DND-41 (cell line): ENCODE measurements at regions not wholly inside any gene's neighbourhood (a gene's known extent, or its start where the extent isn't known, plus 50 kb on each side); places are given as distances from the start of the nearest gene placed in this dataset.

ENCODE experiments used
- ATAC-seq: fragments of 200-7000 bp; cut with Tn5 transposase; 3 replicates; pipeline ENCODE4 v1.9.1; 2021; ENCODE audit warnings: low read depth; ENCODE audit not compliant: insufficient read depth
- DNase-seq: peaks from one replicate; pipeline ENCODE4 v3.0.0-alpha.2; 2020
- H2AFZ ChIP-seq: 2 replicates; pipeline ENCODE4 v1.6.0; 2012; ENCODE audit warnings: low read depth, low read length
- H3K27ac ChIP-seq: 2 replicates; pipeline ENCODE4 v1.5.1; 2012; ENCODE audit warnings: low read length, inconsistent platforms
- H3K27me3 ChIP-seq: fragments of 200-600 bp; sonication (generic); 2 replicates; pipeline ENCODE4 v1.6.0; 2012; ENCODE audit warnings: low read length, mild to moderate bottlenecking, inconsistent platforms; ENCODE audit not compliant: insufficient read depth, poor library complexity
- H3K36me3 ChIP-seq: 2 replicates; pipeline ENCODE4 v1.5.1; 2012; ENCODE audit warnings: low read length, inconsistent platforms; ENCODE audit not compliant: insufficient read depth
- H3K4me1 ChIP-seq: 2 replicates; pipeline ENCODE4 v1.5.1; 2012; ENCODE audit warnings: mild to moderate bottlenecking, low read length; ENCODE audit not compliant: insufficient read depth
- H3K4me2 ChIP-seq: 2 replicates; pipeline ENCODE4 v1.6.0; 2012; ENCODE audit warnings: mild to moderate bottlenecking, moderate library complexity, low read length, inconsistent platforms; ENCODE audit not compliant: insufficient read depth
- H3K4me3 ChIP-seq, 2 experiments: fragments of 200-600 bp in 1 of 2; shearing (Covaris generic) in 1 of 2; 2 replicates each; pipeline ENCODE4 v1.5.1; 2012 to 2016; ENCODE audit warnings: inconsistent platforms in 2 of 2, low read length in 2 of 2, mild to moderate bottlenecking in 2 of 2, low read depth in 1 of 2, moderate library complexity in 1 of 2
- H3K79me2 ChIP-seq: 2 replicates; pipeline ENCODE4 v1.6.0; 2012; ENCODE audit warnings: low read length, inconsistent platforms; ENCODE audit not compliant: insufficient read depth
- H3K9ac ChIP-seq: 2 replicates; pipeline ENCODE4 v1.6.0; 2012; ENCODE audit warnings: low read depth, mild to moderate bottlenecking, inconsistent platforms, low read length, moderate library complexity
- H3K9me3 ChIP-seq: 2 replicates; pipeline ENCODE4 v1.5.1; 2012; ENCODE audit warnings: low read length, moderate library complexity, mild to moderate bottlenecking, inconsistent platforms; ENCODE audit not compliant: insufficient read depth, severe bottlenecking
- H4K20me1 ChIP-seq: 2 replicates; pipeline ENCODE4 v1.6.0; 2012; ENCODE audit warnings: low read length; ENCODE audit not compliant: insufficient read depth
- CTCF ChIP-seq: IDR thresholded peaks from 2 replicates; pipeline ENCODE4 v1.5.1; 2012; ENCODE audit warnings: borderline replicate concordance, low read length, moderate library complexity, mild to moderate bottlenecking; ENCODE audit not compliant: poor library complexity, severe bottlenecking; ENCODE audit errors: extremely low read depth
- EZH2 ChIP-seq: IDR thresholded peaks from 3 replicates; pipeline ENCODE4 v1.6.1; 2012; ENCODE audit warnings: borderline replicate concordance, low read depth, mild to moderate bottlenecking, moderate library complexity, low read length, inconsistent platforms; ENCODE audit not compliant: severe bottlenecking

GRCh38 chr4:75344915-75345314 is 169.3 kb downstream of the RCHY1 start:
- no peaks in the 10 kb centered on the region for H3K79me2 ChIP-seq
- H3K9ac ChIP-seq, result no peak overlapping the region
- H4K20me1 ChIP-seq, result no peaks in the 10 kb centered on the region
- no peak overlapping the region for H3K27ac ChIP-seq
- H2AFZ ChIP-seq, result no peak overlapping the region
- TF ChIP-seq EZH2, result no peak
- no peak for TF ChIP-seq CTCF
- no peaks in the 10 kb centered on the region for H3K36me3 ChIP-seq
- no peaks in the 10 kb centered on the region for H3K4me1 ChIP-seq
- H3K27me3 ChIP-seq, result no peaks in the 10 kb centered on the region
- no peaks in the 10 kb centered on the region for H3K9me3 ChIP-seq
- H3K4me3 ChIP-seq, result no peak overlapping the region
- DNase-seq (no peak), ATAC-seq (no peak)
- no peak overlapping the region for H3K4me2 ChIP-seq

GRCh38 chr4:75343333-75343732 is 170.9 kb downstream of the RCHY1 start:
- ATAC-seq (no peak), DNase-seq (no peak)
- H3K27me3 ChIP-seq, result no peaks in the 10 kb centered on the region
- H4K20me1 ChIP-seq, result no peaks in the 10 kb centered on the region
- no peak overlapping the region for H3K9ac ChIP-seq
- H3K4me3 ChIP-seq, result no peak overlapping the region
- no peak overlapping the region for H3K27ac ChIP-seq
- no peaks in the 10 kb centered on the region for H3K4me1 ChIP-seq
- TF ChIP-seq CTCF (no peak), EZH2 (no peak)
- no peak overlapping the region for H2AFZ ChIP-seq
- H3K4me2 ChIP-seq, result no peak overlapping the region
- no peaks in the 10 kb centered on the region for H3K36me3 ChIP-seq
- no peaks in the 10 kb centered on the region for H3K9me3 ChIP-seq
- H3K79me2 ChIP-seq, result no peaks in the 10 kb centered on the region

GRCh38 chr4:75340561-75340960 is 173.6 kb downstream of the RCHY1 start:
- TF ChIP-seq CTCF, result no peak
- no peak for TF ChIP-seq EZH2
- Histone ChIP-seq H3K9me3 (no peaks in the 10 kb centered on the region), H3K36me3 (no peaks in the 10 kb centered on the region), H3K4me2 (no peak overlapping the region), H3K27ac (no peak overlapping the region), H3K9ac (no peak overlapping the region), H3K4me1 (no peaks in the 10 kb centered on the region), H3K79me2 (no peaks in the 10 kb centered on the region), H3K4me3 (no peak overlapping the region), H4K20me1 (no peaks in the 10 kb centered on the region), H3K27me3 (no peaks in the 10 kb centered on the region), H2AFZ (no peak overlapping the region)
- ATAC-seq, result no peak
- DNase-seq, result no peak

GRCh38 chr4:75338352-75338880 is 175.8 kb downstream of the RCHY1 start:
- H2AFZ ChIP-seq, result no peak overlapping the region
- TF ChIP-seq EZH2 (no peak), CTCF (no peak)
- H3K36me3 ChIP-seq, result no peaks in the 10 kb centered on the region
- DNase-seq (no peak), ATAC-seq (no peak)
- no peaks in the 10 kb centered on the region for H3K9me3 ChIP-seq
- no peaks in the 10 kb centered on the region for H3K79me2 ChIP-seq
- no peak overlapping the region for H3K9ac ChIP-seq
- H3K4me3 ChIP-seq, result no peak overlapping the region
- H3K27me3 ChIP-seq, result no peaks in the 10 kb centered on the region
- H3K27ac ChIP-seq, result no peak overlapping the region
- H3K4me1 ChIP-seq, result no peaks in the 10 kb centered on the region
- no peak overlapping the region for H3K4me2 ChIP-seq
- no peaks in the 10 kb centered on the region for H4K20me1 ChIP-seq
